ENCODE measurements at regions not wholly inside any gene's neighbourhood (a gene's known extent, or its start where the extent isn't known, plus 50 kb on each side); places are given as distances from the start of the nearest gene placed in this dataset.

DNA sequence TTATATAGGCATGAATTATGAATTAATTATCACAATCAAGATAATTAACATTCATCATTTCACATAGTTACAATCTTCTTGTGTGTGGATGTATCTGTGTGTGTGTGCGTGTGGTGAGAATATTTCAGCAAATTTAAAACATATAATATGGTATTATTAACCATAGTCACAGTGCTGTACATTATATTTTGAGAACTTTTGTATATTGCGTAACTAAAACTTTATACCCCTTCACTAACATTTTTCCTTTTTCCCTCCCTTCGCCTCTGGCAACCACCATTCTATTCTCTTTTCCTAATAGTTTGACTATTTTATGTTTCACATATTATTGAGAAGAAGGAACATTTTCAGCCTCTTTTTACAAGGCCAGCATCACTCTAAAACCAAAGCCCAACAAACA is 176.8 kb downstream of the HTR1B start:
- TF ChIP-seq, protein P1, sequence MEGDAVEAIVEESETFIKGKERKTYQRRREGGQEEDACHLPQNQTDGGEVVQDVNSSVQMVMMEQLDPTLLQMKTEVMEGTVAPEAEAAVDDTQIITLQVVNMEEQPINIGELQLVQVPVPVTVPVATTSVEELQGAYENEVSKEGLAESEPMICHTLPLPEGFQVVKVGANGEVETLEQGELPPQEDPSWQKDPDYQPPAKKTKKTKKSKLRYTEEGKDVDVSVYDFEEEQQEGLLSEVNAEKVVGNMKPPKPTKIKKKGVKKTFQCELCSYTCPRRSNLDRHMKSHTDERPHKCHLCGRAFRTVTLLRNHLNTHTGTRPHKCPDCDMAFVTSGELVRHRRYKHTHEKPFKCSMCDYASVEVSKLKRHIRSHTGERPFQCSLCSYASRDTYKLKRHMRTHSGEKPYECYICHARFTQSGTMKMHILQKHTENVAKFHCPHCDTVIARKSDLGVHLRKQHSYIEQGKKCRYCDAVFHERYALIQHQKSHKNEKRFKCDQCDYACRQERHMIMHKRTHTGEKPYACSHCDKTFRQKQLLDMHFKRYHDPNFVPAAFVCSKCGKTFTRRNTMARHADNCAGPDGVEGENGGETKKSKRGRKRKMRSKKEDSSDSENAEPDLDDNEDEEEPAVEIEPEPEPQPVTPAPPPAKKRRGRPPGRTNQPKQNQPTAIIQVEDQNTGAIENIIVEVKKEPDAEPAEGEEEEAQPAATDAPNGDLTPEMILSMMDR (IDR thresholded peaks at IDR 0.05) = no peak
- no peak for TF ChIP-seq POLR2A (IDR thresholded peaks at IDR 0.05)
